Glomerular visceral epithelial cell (primary cell): ENCODE measurements at regions not wholly inside any gene's neighbourhood (a gene's known extent, or its start where the extent isn't known, plus 50 kb on each side); places are given as distances from the start of the nearest gene placed in this dataset.
"Not testable (repeated sequence)": the region's sequence is repeated elsewhere in the genome, so short reads cannot be mapped to it uniquely, and the experiment has no call there.

Source experiments
- DNase-seq: peaks from one replicate; pipeline ENCODE4 v3.0.0-alpha.2; 2016; ENCODE audit errors: extremely low spot score

DNA sequence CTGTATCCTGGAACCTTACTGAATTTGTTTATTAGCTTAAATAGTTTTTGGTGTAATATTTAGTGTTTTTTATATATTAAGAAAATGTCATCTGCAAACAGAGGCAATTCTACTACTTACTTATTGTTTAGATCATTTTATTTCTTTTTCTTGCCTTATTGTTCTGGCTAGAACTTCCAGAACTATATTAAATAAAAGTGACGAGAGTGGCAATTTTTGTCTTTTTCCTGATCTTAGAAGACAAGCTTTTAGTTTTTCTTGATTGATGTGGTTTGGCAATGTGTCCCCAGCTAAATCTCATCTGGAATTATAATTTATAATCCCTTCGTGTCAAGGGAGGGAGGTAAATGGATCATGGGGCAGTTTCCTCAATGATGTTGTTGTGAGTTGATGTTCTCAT is 857.8 kb downstream of the SLC6A15 start:
- DNase-seq, result no peak

DNA sequence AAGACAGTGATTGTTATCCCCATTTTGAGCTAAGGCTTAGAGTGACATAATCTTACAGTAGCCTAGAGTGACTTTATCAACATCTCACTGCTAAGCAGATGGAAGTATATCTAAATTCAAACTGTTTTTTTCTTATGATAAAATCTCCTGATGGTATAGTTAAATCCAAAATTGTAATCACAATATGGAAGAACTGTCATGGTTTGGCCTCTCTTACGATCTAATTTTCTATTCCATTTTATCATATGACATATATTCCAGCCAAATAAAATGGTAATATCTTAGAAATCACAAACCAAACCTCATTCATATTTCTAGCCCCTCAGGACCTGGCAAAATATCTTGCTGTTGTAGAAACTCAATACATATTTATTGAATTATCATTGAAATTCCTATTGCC is 864.7 kb downstream of the SLC6A15 start:
- no peak for DNase-seq

GRCh38 chr12:84046859-84047258 is 865.7 kb downstream of the SLC6A15 start:
- no peak for DNase-seq

DNA sequence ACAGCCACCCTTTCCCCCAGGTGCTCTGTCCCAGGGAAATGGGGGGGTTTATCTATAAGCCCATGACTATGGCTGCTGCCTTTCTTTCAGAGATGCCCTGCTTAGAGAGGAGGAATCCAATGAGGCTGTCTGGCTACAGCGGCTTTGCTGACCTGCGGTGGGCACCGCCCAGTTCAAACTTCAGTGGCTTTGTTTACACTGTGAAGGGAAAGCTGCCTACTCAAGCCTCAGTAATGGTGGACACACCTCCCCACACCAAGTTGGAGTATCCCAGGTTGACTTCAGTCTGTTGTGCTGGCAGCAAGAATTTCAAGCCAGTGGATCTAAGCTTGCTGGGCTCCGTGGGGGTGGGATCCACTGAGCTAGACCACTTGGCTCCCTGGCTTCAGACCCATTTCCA is 869.2 kb downstream of the SLC6A15 start:
- DNase-seq, result no peak

DNA sequence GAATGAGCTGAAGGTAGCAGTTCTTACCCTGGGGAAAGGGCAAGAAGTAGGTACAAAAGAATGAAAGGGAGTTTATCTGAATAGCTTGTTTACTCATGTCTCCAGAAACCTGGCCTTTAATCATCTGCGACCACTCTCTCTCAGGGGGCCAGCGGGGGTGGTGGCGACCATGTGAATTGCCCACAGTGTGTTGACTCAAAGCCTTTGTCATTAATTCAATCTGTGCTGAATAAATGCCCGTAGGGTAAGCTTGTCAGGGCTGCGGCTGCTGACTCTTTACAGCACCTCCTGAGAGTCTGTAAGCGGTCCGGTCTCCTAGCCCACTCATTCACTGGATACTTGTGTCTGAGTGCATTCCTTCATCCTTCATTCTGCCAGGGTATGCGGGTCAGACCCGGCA is 874.4 kb downstream of the SLC6A15 start:
- no peak for DNase-seq

DNA sequence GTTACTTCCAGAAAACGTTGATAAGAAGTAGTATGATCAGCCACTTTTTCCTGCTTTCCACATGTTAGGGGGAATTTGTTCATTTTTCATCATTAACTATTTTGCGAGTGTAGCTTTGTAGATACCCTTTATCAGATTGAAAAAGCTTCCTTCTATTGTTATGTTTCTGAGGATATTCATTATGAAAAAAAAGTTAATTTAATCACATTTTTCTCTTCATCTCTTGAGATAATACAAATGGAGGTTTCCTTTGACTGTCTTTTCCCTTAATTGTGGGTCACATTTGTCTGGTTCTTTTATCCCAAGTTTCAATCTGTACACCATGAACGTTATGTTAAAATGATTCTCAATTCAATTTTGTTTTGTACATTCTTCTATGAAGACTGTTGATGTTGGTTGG is 875.7 kb downstream of the SLC6A15 start:
- no peak for DNase-seq

- DNase-seq, result no peak
Observed at GRCh38 chr12:84035766-84036165, 876.8 kb downstream of the SLC6A15 start.

- DNase-seq, result no peak
Observed at GRCh38 chr12:84034871-84035270, 877.7 kb downstream of the SLC6A15 start.

DNA sequence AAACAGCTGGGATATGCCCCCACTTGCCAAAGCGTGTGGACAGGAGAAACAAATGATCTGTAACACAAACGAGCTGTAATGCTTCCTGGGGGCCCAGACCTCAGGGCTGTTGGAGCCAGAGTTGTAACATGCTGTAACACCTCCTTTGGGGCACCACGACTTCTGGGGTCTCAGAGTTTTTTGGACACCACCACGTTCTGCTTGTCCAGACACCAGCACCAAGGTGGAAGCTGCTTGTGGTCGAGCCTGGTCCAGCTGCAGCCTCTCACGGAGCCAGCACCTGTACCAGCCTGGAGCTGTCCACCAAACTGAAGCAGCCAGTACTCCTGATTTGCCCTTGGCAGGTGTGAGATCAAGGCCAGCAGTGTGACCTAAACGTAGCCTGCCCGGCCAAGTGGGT is 879.4 kb downstream of the SLC6A15 start:
- DNase-seq, result no peak

DNA sequence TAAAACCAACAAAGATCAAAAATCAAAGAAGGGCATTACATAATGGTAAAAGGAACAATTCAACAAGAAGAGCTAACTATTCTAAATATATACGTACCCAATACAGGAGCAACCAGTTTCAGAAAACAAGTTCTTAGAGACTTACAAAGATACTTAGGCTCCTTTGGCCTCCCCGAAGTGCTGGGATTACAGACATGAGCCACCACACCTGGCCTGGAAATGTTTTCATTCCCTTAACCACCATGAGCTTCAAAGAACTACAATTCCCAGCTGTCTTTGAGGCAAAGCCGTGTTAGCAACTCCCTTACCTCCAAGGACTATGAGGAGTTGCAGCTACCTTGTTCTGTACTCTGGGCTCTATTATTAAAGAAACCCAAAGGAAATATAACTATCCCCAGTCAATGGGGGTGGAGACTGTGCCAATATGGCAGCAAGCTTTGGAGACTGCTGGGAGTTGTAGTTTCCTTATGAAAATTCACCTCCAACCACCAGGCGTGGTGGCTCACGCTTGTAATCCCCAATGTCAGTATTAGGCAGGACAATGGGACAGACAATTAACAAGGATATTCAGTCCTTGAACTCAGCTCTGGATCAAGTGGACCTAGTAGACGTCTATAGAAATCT is 893.9 kb downstream of the SLC6A15 start:
- DNase-seq, result not testable (repeated sequence)

DNA sequence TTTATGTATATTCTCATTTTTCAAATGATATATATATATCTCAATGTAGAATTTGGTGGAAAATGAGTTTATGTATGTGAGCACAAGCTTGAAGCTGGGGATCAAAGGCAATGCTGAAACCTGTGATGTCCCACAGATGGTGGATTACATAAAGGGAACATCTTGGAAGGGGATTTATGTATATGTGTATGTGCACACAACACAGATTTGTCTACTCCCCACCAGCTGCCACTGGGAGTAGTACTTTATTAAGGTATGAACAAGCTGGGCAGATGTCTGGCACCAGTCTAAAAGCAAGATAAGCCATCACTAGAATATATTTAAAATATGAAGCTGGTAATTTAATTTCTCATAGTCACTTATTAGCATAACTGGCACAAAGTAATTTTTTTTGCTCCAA is 895.6 kb downstream of the SLC6A15 start:
- no peak for DNase-seq

GRCh38 chr12:83997423-83997822 is 915.2 kb downstream of the SLC6A15 start:
- no peak for DNase-seq

DNA sequence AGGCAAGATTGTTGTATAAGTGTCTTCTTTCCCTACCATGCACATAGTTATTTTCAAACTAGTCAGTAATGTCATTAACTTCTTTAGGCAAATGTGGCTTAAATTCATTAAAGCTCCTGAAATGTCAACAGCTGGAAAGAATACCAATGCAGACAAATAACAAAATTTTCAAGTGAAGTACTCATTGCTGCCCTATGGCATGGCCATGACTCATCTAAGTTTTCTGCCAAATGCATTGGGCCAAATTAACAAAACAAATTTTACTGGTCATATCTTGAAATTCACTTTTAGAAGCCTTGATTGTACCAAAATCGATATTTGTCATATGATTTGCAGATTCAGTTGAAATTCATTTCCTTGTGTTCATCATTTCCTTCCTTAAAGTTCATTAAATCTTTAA is 915.9 kb downstream of the SLC6A15 start:
- no peak for DNase-seq

DNA sequence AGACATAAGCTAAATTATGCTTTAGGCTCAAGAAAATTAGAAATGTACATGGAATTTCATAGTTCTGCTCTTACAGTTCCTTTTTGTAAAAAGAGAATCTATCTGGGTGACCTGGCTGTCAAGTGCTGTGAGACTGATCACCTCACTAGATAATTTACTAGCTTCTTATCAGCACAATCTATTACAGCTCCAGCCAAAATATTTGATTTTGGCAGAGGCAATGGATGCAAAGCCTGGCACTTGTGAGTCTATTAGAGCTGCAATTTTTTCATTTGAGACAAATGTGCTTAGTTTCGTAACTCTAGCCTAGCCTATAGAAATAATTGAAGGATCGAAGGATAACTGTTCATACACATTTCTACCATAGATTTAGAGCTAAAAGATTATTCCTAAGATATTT is 927.5 kb downstream of the SLC6A15 start:
- DNase-seq, result no peak

DNA sequence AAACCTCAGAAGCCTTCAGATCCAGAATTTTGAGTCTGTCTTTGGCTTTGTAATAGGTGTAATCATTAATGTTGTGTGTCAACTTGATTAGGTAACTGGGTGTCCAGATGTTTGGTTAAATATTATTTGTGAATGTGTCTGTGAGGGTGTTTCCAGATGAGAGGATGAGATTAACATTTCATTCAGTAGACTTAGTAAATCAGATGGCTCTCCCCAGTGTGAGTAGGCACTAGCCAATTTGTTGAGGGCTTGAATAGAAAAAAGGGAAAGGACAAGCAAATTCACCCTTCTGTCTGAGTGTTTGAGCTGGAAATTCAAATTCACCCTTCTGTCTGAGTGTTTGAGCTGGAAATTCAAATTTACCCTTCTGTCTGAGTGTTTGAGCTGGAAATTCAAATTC is 932.2 kb downstream of the SLC6A15 start:
- no peak for DNase-seq

- DNase-seq, result no peak
Observed at GRCh38 chr12:83979785-83980184, 932.8 kb downstream of the SLC6A15 start.

DNA sequence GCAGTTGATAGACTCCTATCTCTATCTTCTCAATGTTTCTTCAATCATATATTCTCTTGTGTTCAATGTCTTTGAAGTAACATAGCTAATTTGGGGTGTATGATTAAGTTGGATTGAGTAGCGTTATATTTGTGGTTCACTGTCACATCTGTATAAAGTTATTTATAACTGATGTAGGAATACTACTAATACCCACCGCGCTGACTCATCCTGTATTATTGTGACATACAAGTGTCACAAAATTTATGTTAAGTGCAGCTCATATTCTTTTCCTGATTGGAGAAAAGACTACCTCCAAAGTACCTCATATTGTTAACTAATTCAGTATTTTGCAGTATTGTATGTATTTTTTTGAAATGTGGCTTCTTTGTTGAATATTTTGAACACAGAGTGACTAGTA is 940.8 kb downstream of the SLC6A15 start:
- DNase-seq, result no peak

- DNase-seq, result no peak
Observed at GRCh38 chr12:83960767-83961166, 951.8 kb downstream of the SLC6A15 start.

DNA sequence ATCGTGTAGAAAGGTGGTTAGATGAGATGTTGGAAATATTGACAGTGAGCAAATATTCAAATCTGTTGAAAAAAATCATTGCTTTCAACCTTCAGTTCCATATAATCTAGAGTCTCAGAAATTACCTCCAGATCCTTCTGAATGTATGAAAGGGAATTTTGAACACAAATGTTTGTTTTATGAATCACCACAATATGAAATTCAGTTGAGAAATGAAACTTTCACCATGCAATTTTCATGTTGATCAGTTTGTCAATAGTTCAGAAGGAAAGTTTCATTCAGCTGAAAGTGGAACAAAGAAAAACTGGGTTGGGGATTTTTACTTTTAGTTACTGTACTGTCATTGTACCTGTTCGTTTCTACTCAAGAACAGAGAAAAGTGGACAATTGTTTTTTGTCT is 953.6 kb downstream of the SLC6A15 start:
- DNase-seq, result no peak

DNA sequence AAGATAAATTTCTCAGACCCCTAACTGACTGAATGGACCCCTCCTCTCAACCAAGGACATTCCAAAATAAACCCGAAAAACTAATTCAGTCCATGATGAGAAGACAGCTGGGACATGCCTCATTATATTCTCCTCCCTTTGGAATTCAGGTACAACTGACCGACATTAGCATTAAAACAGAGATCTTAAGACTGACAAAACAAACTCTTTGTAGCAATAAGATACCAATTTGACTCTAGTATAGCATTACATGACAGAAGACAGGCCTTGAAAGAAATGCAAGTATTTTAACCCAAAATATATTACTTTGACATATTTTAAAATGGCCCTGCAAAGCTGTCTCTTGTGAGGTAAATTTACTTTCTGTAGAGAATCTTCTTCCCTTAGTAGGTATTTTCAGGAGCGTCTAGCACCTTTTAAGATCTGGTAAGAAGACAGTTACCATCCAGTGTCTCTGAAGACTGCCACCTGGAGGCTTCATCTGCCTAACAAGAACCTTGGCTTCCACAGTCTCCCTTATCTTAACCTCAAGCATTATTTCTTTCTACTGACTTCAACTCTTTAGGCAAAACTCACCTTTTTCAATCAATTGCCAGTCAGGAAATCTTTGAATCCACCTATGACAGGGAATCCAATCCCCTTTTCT is 957.5 kb downstream of the SLC6A15 start:
- DNase-seq, result no peak

GRCh38 chr12:83954071-83954789 is 958.4 kb downstream of the SLC6A15 start:
- DNase-seq, result no peak

- no peak for DNase-seq
Observed at GRCh38 chr12:83945871-83946270, 966.7 kb downstream of the SLC6A15 start.

DNA sequence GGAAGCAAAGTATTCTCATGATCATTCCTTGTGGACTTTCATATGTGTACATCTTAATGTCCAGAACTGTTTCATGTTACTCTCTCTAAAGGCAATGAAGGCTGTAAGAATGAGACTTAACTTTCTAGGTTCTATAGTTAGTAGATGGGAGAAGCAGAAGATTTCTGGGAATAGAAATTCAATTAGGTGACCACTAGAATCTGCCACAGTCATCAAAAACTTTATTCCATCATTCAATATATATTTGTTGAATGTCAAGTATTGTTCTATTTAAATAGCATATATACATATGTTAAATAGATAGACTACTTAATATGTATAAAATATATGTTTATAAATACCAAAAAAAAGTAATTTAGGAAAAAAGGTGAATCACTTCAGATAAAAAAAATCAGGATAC is 972.9 kb downstream of the SLC6A15 start:
- no peak for DNase-seq
